DND-41 (cell line): ENCODE measurements at regions not wholly inside any gene's neighbourhood (a gene's known extent, or its start where the extent isn't known, plus 50 kb on each side); places are given as distances from the start of the nearest gene placed in this dataset.

Experiments used
- EZH2 ChIP-seq: IDR thresholded peaks from 3 replicates; pipeline ENCODE4 v1.6.1; 2012; ENCODE audit warnings: borderline replicate concordance, low read depth, mild to moderate bottlenecking, moderate library complexity, low read length, inconsistent platforms; ENCODE audit not compliant: severe bottlenecking
- TF ChIP-seq, protein P1 (sequence below): IDR thresholded peaks from 2 replicates; pipeline ENCODE4 v1.5.1; 2012; ENCODE audit warnings: borderline replicate concordance, low read length, moderate library complexity, mild to moderate bottlenecking; ENCODE audit not compliant: poor library complexity, severe bottlenecking; ENCODE audit errors: extremely low read depth

DNA sequence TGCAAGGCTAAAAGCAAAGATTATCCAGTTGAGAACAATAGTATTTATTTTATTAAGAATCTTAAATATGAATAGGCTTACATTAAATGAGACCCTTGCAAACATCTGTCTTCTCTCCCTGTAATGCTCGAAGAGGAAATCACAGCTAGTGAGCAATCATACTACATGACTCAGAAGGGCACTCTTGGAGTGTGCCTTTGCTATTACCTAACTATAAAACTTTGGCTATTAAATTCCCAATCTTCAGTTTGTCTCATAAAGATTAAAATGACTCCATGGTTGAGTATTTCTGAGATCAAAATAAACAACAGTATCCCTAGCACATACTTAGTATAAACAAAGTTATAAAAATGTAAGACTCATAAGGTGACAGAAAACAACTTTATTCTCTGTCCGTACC lies 296.9 kb downstream of the KCNJ3 start:
- TF ChIP-seq, protein P1, sequence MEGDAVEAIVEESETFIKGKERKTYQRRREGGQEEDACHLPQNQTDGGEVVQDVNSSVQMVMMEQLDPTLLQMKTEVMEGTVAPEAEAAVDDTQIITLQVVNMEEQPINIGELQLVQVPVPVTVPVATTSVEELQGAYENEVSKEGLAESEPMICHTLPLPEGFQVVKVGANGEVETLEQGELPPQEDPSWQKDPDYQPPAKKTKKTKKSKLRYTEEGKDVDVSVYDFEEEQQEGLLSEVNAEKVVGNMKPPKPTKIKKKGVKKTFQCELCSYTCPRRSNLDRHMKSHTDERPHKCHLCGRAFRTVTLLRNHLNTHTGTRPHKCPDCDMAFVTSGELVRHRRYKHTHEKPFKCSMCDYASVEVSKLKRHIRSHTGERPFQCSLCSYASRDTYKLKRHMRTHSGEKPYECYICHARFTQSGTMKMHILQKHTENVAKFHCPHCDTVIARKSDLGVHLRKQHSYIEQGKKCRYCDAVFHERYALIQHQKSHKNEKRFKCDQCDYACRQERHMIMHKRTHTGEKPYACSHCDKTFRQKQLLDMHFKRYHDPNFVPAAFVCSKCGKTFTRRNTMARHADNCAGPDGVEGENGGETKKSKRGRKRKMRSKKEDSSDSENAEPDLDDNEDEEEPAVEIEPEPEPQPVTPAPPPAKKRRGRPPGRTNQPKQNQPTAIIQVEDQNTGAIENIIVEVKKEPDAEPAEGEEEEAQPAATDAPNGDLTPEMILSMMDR, result no peak
- TF ChIP-seq EZH2, result no peak
